HG02970 (cell line): ENCODE measurements at regions not wholly inside any gene's neighbourhood (a gene's known extent, or its start where the extent isn't known, plus 50 kb on each side); places are given as distances from the start of the nearest gene placed in this dataset.

ENCODE experiments used
- ATAC-seq: cut with Tn5 transposase; IDR thresholded peaks from one replicate; pipeline ENCODE4 v1.9.1; 2021; ENCODE audit warnings: mild to moderate bottlenecking, moderate library complexity, moderate number of reproducible peaks; ENCODE audit not compliant: unreplicated experiment, low FRiP score

GRCh38 chr18:44509048-44509447, 171.6 kb upstream of the SETBP1 start:
- no peak for ATAC-seq

- ATAC-seq, result no peak
Observed at GRCh38 chr18:44510390-44510789, 170.3 kb upstream of the SETBP1 start.

- ATAC-seq, result no peak
Observed at GRCh38 chr18:44513233-44513632, 167.5 kb upstream of the SETBP1 start.

GRCh38 chr18:44514106-44514505, 166.6 kb upstream of the SETBP1 start:
- ATAC-seq, result no peak

GRCh38 chr18:44514766-44515165, 165.9 kb upstream of the SETBP1 start:
- ATAC-seq, result no peak

GRCh38 chr18:44516450-44516849, 164.2 kb upstream of the SETBP1 start:
- ATAC-seq, result no peak

GRCh38 chr18:44517136-44517535, 163.6 kb upstream of the SETBP1 start:
- ATAC-seq, result no peak

GRCh38 chr18:44518091-44518615, 162.5 kb upstream of the SETBP1 start:
- no peak for ATAC-seq

GRCh38 chr18:44518666-44519065, 162.0 kb upstream of the SETBP1 start:
- ATAC-seq, result no peak

GRCh38 chr18:44520981-44521667, 159.6 kb upstream of the SETBP1 start:
- no peak for ATAC-seq

- no peak for ATAC-seq
Observed at GRCh38 chr18:44521668-44522022, 159.0 kb upstream of the SETBP1 start.

- ATAC-seq, result no peak
Observed at GRCh38 chr18:44526705-44527415, 153.8 kb upstream of the SETBP1 start.

- ATAC-seq, result no peak
Observed at GRCh38 chr18:44533071-44533470, 147.6 kb upstream of the SETBP1 start.

- no peak for ATAC-seq
Observed at GRCh38 chr18:44536046-44536445, 144.6 kb upstream of the SETBP1 start.

GRCh38 chr18:44536619-44537018, 144.1 kb upstream of the SETBP1 start:
- ATAC-seq, result no peak

- ATAC-seq, result no peak
Observed at GRCh38 chr18:44537526-44537925, 143.2 kb upstream of the SETBP1 start.

GRCh38 chr18:44539926-44540325, 140.8 kb upstream of the SETBP1 start:
- no peak for ATAC-seq

GRCh38 chr18:44541159-44541558, 139.5 kb upstream of the SETBP1 start:
- no peak for ATAC-seq

GRCh38 chr18:44541781-44542180, 138.9 kb upstream of the SETBP1 start:
- ATAC-seq, result no peak

- ATAC-seq, result no peak
Observed at GRCh38 chr18:44543387-44543786, 137.3 kb upstream of the SETBP1 start.

GRCh38 chr18:44545359-44545985, 135.2 kb upstream of the SETBP1 start:
- no peak for ATAC-seq

- ATAC-seq, result no peak
Observed at GRCh38 chr18:44546954-44547353, 133.7 kb upstream of the SETBP1 start.
